ENCODE measurements at regions not wholly inside any gene's neighbourhood (a gene's known extent, or its start where the extent isn't known, plus 50 kb on each side); places are given as distances from the start of the nearest gene placed in this dataset.

DNA sequence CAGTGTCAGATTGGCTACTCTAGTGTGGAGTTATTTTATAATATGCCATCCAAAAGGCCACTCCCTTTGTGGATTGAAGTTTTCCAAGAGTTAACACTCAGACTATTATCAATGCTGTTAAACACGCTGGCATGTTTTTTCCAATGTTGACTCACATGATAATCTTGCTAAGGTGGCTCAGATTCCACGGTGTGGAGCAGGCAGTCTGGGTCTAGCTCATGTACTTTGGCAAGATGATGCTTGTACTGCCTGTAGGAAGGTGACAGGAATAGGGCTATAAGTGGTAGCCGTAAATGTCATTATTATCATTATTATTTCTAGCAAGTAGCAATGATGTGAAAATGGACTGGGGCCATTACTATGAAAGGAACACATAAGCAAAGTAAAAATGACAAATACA, 79.4 kb upstream of the TBX20 start:
- TF ChIP-seq, protein P1, sequence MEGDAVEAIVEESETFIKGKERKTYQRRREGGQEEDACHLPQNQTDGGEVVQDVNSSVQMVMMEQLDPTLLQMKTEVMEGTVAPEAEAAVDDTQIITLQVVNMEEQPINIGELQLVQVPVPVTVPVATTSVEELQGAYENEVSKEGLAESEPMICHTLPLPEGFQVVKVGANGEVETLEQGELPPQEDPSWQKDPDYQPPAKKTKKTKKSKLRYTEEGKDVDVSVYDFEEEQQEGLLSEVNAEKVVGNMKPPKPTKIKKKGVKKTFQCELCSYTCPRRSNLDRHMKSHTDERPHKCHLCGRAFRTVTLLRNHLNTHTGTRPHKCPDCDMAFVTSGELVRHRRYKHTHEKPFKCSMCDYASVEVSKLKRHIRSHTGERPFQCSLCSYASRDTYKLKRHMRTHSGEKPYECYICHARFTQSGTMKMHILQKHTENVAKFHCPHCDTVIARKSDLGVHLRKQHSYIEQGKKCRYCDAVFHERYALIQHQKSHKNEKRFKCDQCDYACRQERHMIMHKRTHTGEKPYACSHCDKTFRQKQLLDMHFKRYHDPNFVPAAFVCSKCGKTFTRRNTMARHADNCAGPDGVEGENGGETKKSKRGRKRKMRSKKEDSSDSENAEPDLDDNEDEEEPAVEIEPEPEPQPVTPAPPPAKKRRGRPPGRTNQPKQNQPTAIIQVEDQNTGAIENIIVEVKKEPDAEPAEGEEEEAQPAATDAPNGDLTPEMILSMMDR (IDR thresholded peaks at IDR 0.05; ENCODE audit: low read length) = no peak
- no peak for TF ChIP-seq EZH2 (IDR thresholded peaks at IDR 0.05; ENCODE audit: borderline replicate concordance, low read length)

All from OCI-LY1 (cell line).